Calu3 (cell line): ENCODE measurements at regions not wholly inside any gene's neighbourhood (a gene's known extent, or its start where the extent isn't known, plus 50 kb on each side); places are given as distances from the start of the nearest gene placed in this dataset.

Experiments
- BruUV-seq: library from RNA; stranded (reverse); fragments of 400-500 nt; replicated peaks from 2 replicates; lab custom pipeline; 2021; lab: Mats Ljungman, UMichigan
- CTCF ChIA-PET: fragments of 300-600 bp; sonication (Branson Sonifier 250); formaldehyde crosslinking; loops from one replicate; lab custom pipeline; 2022; ENCODE audit warnings: antibody characterized with exemption; lab: Charles Lee
- DNase-seq: peaks from one replicate; pipeline ENCODE4 v3.0.0; 2022
- H3K27ac Mint-ChIP-seq: one replicate; pipeline ENCODE4 v1.8.0; 2022; ENCODE audit warnings: mixed read lengths; ENCODE audit not compliant: unreplicated experiment
- H3K27me3 Mint-ChIP-seq: one replicate; pipeline ENCODE4 v1.8.0; 2022; ENCODE audit warnings: mixed read lengths; ENCODE audit not compliant: unreplicated experiment
- H3K36me3 Mint-ChIP-seq: one replicate; pipeline ENCODE4 v1.8.0; 2022; ENCODE audit warnings: mild to moderate bottlenecking, moderate library complexity, mixed read lengths; ENCODE audit not compliant: insufficient read depth, unreplicated experiment
- H3K4me1 Mint-ChIP-seq: one replicate; pipeline ENCODE4 v1.8.0; 2022; ENCODE audit warnings: mild to moderate bottlenecking, low read depth, mixed read lengths; ENCODE audit not compliant: unreplicated experiment
- H3K4me3 Mint-ChIP-seq: one replicate; pipeline ENCODE4 v1.8.0; 2022; ENCODE audit warnings: mild to moderate bottlenecking, low read depth, moderate library complexity, mixed read lengths; ENCODE audit not compliant: unreplicated experiment
- H3K9me3 Mint-ChIP-seq: one replicate; pipeline ENCODE4 v1.8.0; 2022; ENCODE audit warnings: low read depth, mixed read lengths; ENCODE audit not compliant: unreplicated experiment
- CTCF ChIP-seq: fragments of 200-600 bp; IDR thresholded peaks from one replicate; pipeline ENCODE4 v1.8.0; 2022; ENCODE audit warnings: antibody characterized with exemption; ENCODE audit not compliant: unreplicated experiment
- intact Hi-C: fragments of 100-400 bp; cut with micrococcal nuclease; formaldehyde crosslinking; loops from one replicate; pipeline ENCODE4 v1.10.0; 2022; ENCODE audit not compliant: unreplicated experiment

- H3K9me3 Mint-ChIP-seq, result no peaks in the 10 kb centered on the region
- CTCF ChIA-PET, result no interaction called here
- TF ChIP-seq CTCF, result no peak
- no peaks in the 10 kb centered on the region for H3K36me3 Mint-ChIP-seq
- intact Hi-C loops, result no loop called here
- no peaks in the 10 kb centered on the region for H3K4me1 Mint-ChIP-seq
- no peak for DNase-seq
- no TSS peak for BruUV-seq
- no peak overlapping the region for H3K4me3 Mint-ChIP-seq
- no peak overlapping the region for H3K27ac Mint-ChIP-seq
- no peaks in the 10 kb centered on the region for H3K27me3 Mint-ChIP-seq
These were observed 469.0 kb downstream of the MEIS1 start for GRCh38 chr2:66903745-66904465.

GRCh38 chr2:66915237-66915636, 480.3 kb downstream of the MEIS1 start:
- no peak for DNase-seq
- Mint-ChIP-seq H3K4me1 (no peaks in the 10 kb centered on the region), H3K27me3 (no peaks in the 10 kb centered on the region), H3K27ac (no peak overlapping the region), H3K4me3 (no peak overlapping the region), H3K36me3 (no peaks in the 10 kb centered on the region), H3K9me3 (no peaks in the 10 kb centered on the region)
- intact Hi-C loops, result no loop called here
- TF ChIP-seq CTCF, result no peak
- CTCF ChIA-PET, result interaction anchor here (0.6 kb wide), 1 partner anchor 72 kb away, joined by 3 read pairs; no protein-coding TSS in a partner anchor
- no TSS peak for BruUV-seq

- Mint-ChIP-seq H3K4me1 (no peaks in the 10 kb centered on the region), H3K27me3 (no peaks in the 10 kb centered on the region), H3K9me3 (no peaks in the 10 kb centered on the region), H3K4me3 (no peak overlapping the region), H3K27ac (no peak overlapping the region), H3K36me3 (no peaks in the 10 kb centered on the region)
- no TSS peak for BruUV-seq
- TF ChIP-seq CTCF, result no peak
- intact Hi-C loops, result no loop called here
- CTCF ChIA-PET, result interaction anchor here (1.4 kb wide), 1 partner anchor 47 kb away, joined by 4 read pairs; no protein-coding TSS in a partner anchor
- DNase-seq, result no peak
These were observed 477.8 kb upstream of the ETAA1 start for GRCh38 chr2:66919286-66919685.

- H3K4me1 Mint-ChIP-seq, result no peaks in the 10 kb centered on the region
- no peaks in the 10 kb centered on the region for H3K9me3 Mint-ChIP-seq
- intact Hi-C loops, result loop anchor here (10.0 kb wide), 2 partner anchors 114 to 294 kb away; no protein-coding TSS in a partner anchor
- H3K27me3 Mint-ChIP-seq, result no peaks in the 10 kb centered on the region
- TF ChIP-seq CTCF, result no peak
- no peaks in the 10 kb centered on the region for H3K36me3 Mint-ChIP-seq
- no peak overlapping the region for H3K27ac Mint-ChIP-seq
- no TSS peak for BruUV-seq
- H3K4me3 Mint-ChIP-seq, result no peak overlapping the region
- CTCF ChIA-PET, result interaction anchor here (0.6 kb wide), 1 partner anchor 1045 kb away, joined by 3 read pairs; no protein-coding TSS in a partner anchor
- DNase-seq, result no peak
These were observed 476.7 kb upstream of the ETAA1 start for GRCh38 chr2:66920415-66920814.
